Stimulated activated CD4-positive, alpha-beta T cell treated with anti-CD3 and anti-CD28 coated beads, TNF-alpha, amount 100 ng/mL, for 1 hour (primary cell): ENCODE measurements at regions not wholly inside any gene's neighbourhood (a gene's known extent, or its start where the extent isn't known, plus 50 kb on each side); places are given as distances from the start of the nearest gene placed in this dataset.

ENCODE experiments used
- DNase-seq, 3 donors: peaks; one replicate each; pipeline ENCODE4 v3.0.0-alpha.2; 2020; ENCODE audit warnings: low read depth in 3 of 3, low spot score in 1 of 3

- no peak for DNase-seq
Measured at GRCh38 chr11:70879601-70880285, 372.6 kb downstream of the SHANK2 start.

DNA sequence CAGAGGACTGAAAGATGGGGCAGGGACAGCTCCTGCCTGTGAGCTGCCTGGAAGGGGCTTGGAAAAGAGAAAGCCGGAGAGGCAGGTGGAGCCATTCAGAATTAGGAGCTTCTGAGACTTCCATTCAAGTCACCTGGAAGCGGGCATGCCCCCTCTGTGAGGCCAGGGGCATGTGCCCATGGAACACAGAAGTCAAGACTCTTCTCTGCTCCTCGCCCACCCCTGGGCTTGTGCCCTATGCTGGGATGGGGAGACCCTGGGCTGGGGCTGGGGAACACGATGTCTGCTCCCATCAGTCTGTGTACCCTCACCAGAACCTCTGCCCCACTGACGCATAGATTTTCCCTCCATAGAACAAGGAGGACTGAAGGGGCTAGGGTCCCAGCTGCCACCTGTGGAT is 372.0 kb downstream of the SHANK2 start:
- DNase-seq, result no peak

- no peak for DNase-seq
Measured at GRCh38 chr11:70881948-70882715, 370.2 kb downstream of the SHANK2 start.

DNA sequence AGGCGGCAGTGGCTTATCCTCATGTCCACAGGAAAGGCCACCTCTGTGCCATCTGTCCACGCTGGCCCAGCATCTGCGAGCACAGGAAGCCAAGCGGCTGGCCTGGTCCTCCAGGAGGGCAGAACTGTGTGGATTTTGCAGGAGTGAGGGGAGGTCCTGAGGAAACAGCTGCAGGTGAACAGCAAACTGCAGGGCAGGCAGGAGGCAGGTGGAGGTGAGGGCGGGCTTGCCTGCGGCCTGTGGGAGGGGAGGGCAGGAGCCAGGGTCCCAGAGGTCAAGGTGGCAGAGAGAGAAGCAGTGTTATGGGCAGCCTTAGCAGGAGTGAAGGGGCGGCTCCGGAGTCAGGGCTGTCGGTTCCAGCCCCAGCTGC is 369.7 kb downstream of the SHANK2 start:
- no peak for DNase-seq

GRCh38 chr11:70883323-70883940 is 368.9 kb downstream of the SHANK2 start:
- DNase-seq, result no peak

GRCh38 chr11:70883973-70884623 is 368.3 kb downstream of the SHANK2 start:
- no peak for DNase-seq

DNA sequence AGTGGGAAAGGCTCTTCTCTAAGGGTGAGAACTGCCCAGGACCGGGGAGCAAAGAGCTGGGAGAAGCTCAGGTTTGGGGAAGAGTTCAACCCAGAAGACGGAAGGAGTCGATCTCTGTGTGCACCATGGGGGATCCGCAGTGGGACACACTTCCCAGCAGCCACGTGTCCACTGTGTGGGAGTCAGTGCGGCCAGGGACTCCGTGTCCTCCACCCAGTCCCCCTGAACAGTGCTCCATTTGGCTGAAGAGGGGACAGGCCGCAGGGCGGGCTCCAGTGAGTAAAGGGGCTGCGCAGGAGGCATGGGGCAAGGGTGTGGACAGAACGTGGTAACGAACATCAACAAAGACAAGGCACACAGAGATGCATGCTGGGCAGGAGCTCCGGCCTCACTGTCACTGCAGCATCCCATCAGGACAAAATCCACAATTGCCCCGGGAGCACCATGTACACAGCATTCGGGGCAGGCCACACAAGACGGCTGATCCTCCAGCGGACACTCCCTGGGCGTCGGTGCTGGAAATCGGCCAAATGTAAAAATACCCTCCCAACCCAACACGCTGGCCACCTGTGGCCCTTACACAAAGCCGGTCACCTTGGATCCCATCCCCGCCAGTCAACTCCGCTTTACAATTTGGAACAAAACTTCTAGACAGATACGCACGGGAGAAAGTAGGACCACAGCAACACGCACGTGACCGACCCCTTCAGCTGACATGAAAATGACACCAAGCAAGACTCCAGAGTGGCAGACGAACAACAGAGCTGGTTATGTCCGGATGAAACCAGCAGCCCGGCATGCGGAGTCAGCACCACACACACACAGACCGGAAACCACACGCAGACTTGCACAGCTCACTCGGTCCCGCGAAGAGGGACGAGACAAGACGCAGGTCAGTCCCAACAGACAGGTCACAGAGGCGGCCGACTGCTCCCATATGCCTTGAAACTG is 366.8 kb downstream of the SHANK2 start:
- DNase-seq, result no peak

GRCh38 chr11:70886256-70886655 is 366.1 kb downstream of the SHANK2 start:
- DNase-seq, result no peak

DNA sequence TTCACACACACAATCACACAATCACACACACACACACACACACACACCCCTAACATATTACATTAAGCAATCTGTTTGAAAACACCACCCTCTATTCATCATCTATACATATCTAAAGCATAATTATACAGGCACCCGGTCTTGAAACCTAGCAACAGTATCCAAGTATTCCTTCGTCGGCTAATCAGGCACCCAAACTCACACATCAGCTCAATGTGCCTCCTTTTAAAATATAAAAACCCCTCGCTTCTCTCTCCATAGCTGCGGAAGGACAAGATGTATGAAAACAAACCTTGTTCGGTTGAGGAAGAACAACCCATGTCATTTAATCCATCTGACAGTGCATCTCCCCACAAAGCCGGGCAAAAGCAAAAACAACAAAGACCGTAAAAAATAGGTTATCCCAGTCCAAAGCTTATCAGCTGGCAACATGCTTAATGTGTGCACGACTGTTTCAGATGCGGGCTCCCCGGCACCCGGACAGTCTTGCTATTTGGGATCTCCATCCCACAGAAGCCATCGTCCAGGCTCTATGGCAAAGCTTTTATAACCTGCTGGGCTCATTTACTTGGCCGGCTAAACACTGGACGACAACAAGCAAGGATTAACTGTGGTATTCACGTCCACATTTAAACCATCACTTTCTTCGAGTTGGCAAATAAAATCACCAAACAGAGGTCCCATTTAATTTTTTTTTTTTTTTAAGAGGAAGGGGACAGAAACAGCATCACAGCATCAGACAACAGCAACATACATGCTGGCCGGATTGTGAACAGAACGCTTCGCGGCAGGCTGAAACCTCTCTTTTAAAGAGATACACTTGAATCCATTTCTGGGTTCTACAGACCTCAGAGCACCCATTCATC is 365.5 kb downstream of the SHANK2 start:
- DNase-seq, result no peak

- DNase-seq, result no peak
Measured at GRCh38 chr11:70887542-70887827, 364.9 kb downstream of the SHANK2 start.

- DNase-seq, result no peak
Measured at GRCh38 chr11:70888061-70888460, 364.3 kb downstream of the SHANK2 start.

GRCh38 chr11:70889411-70889810 is 363.0 kb downstream of the SHANK2 start:
- DNase-seq, result no peak

GRCh38 chr11:70891844-70892380 is 360.5 kb downstream of the SHANK2 start:
- DNase-seq, result no peak

DNA sequence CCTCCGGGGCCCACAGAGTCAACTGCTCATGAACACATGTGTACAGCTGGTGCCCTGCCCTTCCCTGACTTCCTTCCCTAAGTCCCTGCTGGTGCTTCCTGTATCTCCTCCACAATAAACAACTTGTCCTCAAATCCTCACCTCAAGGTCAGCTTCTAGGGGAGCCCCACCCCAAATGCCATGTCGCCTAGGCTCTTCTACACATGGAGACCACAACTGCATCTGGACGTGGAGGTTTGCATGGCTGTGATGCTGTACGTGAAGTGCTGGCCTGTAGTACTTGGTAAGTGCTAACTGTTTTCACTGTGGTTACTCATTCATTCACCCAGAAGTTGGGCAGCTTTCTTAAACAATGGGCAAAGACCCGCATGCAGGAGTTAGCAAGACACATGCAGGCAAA is 359.5 kb downstream of the SHANK2 start:
- DNase-seq, result no peak

GRCh38 chr11:70894566-70895365 is 357.6 kb downstream of the SHANK2 start:
- DNase-seq, result no peak

GRCh38 chr11:70895366-70895670 is 357.1 kb downstream of the SHANK2 start:
- DNase-seq, result no peak

DNA sequence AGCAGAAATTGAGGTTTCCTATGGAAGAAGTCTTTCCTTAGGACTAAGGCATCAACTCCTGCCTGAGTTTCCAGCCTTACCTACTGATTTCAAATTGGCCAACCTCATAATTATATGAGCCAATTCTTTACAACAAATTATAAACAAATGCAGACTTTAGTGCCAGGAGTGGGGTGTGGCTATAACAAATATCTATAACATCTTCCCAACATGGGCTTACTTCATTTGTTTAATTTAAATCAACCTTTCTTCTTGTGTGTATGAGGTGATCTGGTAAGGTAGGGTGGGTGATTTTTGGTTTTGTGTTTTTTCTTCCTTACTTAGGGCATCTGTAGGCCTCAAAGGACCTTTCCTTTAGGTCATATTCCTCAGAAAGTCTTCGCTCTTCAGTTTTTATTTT is 354.9 kb downstream of the SHANK2 start:
- no peak for DNase-seq

DNA sequence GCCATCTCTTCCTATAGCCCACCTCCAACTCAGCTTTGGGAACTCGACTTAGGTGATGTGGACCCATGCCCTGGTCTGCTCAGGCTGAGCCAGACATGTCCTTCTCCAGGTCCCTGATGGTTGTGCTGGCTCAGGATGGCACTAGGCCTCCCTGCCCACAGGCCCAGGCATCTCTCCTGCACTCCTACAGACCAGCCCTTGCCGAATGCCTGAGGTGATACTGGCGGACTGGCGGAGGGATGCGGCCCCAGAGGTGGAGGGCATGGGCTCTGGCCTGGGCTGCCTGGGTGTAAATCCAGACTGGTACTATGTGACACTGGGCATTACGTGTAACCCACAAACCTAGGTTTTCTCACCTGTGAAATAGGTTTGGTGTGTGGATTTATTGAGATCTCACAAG is 352.8 kb downstream of the SHANK2 start:
- DNase-seq, result no peak

- no peak for DNase-seq
Measured at GRCh38 chr11:70900540-70900939, 351.8 kb downstream of the SHANK2 start.
